HT1080 (cell line): ENCODE measurements at regions not wholly inside any gene's neighbourhood (a gene's known extent, or its start where the extent isn't known, plus 50 kb on each side); places are given as distances from the start of the nearest gene placed in this dataset.

Source experiments
- DNase-seq: peaks from one replicate; pipeline ENCODE4 v3.0.0-alpha.2; 2015; ENCODE audit warnings: low read depth

DNA sequence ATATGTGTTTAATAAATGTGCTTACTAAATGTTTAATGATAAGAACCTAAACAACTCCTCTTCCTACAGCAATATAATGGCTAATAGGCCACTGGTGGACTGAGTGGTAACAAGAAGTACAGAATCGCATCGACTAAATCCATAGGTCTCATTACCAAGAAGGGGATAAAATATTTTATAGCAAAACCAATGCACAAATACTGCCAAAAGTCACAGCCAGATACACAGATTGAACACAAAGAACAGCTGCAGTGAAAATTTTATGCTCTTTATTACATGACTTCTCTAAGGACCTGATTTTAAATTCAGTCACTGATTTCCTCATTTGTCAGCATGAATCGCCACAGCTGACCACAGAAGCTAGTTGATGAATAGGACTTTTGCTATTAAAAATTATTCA is 285.4 kb downstream of the DHX15 start:
- no peak for DNase-seq

DNA sequence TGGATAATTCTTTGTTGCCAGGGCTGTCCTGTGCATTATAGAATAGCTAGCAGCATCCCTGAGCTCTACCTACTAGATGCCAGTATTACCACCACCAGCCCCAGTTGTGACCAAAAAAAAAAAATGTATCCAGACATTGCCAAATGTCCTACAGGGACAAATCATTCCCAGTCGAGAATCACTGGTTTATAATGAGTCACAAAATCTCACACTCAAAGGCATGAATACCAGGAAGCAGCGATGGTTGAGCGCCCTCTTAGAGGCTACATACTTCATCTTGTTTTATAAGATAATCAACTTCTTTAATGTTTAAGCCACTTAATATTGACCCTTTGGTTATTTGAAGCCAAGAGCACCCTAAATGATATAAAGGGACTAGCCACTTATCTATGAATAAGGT is 297.3 kb downstream of the DHX15 start:
- peak; percentile 3 for DNase-seq

DNA sequence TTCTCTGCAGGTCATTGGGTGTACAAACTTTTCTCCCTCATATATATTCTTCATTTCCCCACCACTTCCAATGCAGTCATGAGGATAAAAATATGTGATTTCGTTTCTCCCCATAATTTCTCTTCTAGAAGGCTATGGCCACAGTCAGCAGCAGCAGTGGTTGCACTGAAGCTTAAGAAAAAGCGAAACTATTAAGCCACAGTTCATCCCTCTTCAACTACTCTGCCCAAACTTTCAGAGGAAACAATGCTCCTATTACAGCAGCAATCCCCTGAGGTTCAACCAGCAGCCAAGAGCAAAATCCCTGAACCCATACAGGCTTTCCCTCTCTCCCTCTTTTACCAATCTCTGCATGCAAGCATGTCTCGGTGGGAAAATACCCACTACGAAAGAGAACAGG is 298.6 kb downstream of the DHX15 start:
- no peak for DNase-seq

DNA sequence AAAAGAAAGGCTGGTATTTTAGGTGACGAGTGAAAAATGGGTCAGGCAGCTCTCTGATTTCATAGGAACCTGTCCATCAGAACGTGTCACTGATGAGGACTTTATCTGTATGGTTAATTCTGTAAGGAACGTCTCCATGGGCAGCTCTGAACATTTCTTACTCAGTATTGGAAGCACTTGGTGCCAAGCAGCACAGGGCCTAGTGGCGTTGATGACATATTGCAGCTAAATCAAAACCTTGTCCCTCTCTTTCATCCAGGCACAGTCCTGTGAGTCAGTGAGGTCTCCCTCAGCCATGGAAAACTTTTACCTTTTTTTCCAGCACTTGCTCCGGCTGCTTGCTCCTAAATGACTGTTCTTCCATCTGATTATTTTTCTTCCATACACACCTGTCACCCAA is 301.9 kb downstream of the DHX15 start:
- no peak for DNase-seq

DNA sequence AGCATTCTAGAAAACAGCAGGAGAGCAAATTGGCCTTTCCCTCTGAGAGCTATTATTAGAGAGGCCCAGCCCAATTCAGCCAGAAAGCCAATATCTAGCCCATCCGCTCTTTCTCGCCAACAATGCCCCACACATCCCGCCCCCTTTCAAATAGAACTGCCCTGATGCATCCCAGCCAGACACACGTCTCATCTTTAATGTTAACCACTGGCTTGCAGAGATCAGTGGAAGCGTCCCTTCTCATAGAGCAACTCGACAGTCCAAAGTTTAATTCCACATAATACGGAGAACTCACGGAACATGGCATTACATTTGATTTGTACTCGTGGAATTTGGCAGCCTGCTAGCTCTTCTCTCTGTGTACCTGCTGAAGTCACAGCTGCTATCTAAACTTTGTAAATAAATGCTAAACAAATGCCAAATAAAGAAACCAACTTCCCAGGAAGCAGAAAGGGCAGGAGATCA is 304.4 kb downstream of the DHX15 start:
- no peak for DNase-seq

DNA sequence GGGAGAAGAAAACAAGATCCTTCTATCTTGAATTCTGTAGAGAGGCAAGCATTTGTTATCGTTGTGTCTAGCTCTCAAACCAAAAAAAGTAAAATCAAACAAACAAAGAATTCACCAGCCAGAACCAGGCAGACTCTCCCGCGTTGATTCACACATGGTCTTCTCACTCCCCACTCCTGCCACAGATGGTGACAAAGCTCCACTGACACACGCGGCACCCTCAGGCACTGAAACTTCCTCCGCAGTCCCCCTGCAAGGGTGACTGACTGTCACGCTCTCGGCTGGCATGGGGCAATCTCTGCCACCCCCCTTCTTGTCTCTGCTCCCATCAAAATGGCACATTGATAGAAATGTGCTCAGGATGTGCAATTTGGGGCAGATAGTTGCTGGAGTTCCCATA is 304.9 kb downstream of the DHX15 start:
- no peak for DNase-seq

DNA sequence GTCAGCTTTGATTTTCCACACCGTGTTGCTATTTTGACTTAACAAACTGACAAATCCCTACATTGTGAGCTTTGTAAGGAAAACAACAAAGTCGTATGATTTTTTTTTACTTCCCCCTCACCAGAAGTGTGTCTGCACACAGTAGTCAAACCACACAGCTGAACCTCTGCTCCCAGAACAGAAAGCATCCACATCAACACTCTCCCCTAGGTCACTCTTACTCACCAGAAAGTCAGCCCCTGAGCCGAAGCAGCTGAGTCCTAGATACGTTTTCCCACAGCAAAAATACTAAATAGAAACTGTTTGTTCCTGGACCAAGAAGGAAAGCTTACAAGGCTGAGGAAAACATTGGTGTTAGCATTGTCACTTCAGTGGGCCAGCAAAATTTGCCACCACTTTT is 305.7 kb downstream of the DHX15 start:
- DNase-seq: peak; percentile 24

DNA sequence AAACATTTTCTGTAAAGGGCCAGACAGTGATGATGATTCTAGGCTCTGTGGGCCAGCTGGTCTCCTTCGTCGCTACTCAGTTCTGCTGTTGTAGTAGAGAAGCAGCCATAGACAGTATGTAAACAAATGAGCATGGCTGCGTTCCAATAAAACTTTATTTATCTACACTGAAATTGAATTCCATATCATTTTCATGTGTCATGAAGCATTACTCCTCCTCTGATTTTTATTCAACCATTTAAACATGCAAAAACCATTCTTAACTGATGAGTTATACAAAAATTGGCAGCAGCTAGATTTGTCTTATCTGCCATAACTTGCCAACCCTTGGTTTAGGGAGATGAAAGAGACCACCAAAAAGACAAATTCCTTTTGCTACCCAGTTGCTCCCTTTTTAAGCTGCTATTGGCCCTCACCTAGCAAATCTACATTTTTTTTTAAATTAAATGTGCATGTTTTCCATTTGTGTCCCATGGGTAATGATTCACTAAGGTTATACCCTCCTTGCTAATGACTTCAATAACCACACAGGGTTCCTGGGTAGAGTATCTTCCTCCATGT is 309.9 kb downstream of the DHX15 start:
- no peak for DNase-seq

DNA sequence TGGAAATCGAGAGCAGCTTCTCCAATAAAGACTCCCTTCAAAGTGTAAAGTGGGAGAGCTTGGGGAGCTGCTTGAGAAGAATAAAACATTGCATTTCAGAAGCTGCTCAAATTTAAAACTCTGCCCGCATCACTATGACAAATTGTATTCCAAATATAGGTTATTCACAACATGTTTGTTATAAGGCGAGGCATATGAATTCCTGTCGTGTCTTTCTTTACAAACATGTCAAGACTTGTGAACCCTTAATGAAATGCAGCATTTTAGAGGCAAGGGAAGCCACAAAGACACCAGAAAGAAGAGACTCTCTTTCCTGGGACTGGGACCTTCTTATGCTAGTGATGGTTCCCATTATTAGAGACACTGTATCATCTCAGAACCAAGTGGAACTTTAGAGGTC is 311.2 kb downstream of the DHX15 start:
- no peak for DNase-seq

DNA sequence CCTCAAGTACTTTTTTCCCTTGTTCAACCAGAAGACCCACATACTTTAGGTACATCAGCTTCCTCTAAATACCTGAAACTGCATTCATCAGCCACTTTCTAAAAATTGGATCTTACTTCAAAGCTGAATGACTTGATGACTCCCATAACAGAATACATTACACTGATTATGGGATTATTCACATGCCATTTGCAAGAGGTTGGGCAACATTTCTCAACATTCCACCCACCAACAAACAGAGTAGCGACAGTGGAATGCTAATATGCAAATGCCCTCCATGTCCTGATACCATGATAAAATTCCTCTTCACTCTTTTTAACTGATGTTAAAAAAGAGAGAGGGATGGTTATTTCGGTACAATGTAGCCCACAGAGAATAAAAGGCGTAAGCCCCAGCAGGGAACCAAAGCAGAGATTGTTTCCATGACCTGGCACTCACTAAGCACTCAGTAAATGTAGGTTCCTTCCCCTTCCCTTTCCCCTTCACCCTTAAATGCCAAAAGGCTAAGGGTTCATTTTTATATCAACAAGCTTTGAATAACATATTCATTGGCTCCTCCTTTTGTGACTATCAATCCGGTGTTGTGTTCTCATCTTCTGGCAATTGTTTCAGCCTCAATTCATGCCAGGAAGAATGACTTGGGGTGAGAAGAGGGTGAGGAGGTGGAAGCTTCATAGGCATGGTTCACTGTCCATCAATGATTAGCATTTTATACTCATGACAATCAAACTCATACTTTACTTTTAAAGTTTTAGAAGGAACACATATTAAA is 317.2 kb downstream of the DHX15 start:
- peak; percentile 11 for DNase-seq

DNA sequence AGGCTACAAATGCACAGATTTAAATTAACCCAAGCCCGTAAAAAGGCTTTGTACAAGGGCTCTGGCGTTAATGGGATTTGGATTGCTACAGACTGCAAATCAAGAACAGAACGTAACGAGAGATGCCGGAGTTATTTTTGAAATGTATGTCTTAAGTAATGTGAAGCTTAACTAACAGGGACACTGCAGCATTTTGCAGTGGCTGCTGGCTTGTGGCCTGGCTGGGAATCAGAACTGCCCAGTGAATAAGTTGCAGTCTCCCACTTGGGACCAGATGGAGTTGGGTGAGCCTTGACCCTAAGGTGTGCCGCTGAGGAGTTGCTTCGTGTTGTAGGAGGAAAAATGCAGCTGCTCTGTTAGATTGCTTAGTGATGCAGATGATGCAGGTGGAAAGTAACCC is 318.4 kb downstream of the DHX15 start:
- DNase-seq: no peak

DNA sequence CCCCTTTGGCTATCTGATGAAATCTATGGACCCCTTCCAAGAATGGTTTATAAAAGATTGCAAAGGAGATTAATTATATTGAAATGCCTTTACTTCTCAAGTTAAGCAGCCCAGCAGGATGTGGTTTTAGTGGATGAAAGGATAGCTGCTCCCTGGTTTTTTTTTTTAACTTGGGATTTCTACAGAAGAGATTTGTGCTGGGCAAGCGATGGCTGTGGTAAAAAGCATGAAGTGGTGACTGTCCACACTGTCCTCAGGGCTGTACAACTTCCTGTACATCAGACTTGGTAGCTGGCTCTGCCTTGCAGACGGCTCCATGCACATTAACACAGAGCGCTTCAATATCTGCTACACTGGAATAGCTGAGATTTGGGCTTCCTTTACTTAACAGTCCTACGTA is 321.7 kb downstream of the DHX15 start:
- peak; percentile 76 for DNase-seq

DNA sequence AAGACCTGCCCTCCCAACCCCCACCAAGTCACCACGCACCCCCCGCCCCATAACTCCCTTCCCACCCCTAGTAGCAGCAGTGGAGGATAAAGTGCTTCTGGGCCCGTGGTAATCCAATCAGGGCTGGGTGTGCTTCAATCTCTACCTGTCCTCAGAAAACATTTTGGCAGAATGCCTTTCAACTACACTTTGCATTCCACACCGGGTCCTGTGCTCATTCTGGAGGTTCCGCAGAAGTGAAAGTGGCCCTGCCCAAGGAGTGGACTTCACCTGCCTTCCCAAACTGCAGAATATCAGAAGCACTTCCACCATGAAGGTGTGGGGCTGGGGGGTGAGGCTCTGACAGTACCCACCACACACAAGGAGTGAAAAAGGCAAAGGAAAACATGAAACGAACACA is 322.3 kb downstream of the DHX15 start:
- DNase-seq: no peak

DNA sequence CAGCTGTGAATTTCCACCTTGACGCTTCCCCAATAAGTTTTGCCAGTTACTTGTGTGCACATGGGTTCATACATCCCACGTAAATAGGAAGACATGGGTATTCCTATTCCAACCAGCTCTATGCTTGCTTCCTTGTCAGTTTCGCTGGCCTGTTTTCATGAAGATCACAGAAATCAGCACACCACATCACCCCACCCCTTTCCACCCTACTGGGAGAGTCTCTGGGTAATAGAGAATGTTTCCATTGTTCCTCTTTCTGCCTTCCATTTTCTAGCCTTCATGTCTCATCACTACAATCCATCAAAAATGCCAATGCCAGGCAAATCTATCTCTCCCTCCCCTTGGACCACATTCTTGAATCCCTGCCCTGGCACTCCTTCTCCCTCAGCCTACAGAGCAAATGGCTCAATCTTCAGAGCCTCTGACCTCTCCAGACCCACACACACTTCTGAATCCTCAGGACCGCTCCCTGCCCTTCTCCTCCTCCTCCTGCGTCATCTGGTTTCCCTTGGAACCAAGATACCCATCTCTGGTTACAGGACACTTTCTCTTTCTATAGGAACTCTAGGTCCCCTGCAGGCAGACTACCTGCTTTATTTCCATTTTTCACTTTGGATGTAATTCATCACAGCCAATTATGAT is 323.3 kb downstream of the DHX15 start:
- peak; percentile 36 for DNase-seq

DNA sequence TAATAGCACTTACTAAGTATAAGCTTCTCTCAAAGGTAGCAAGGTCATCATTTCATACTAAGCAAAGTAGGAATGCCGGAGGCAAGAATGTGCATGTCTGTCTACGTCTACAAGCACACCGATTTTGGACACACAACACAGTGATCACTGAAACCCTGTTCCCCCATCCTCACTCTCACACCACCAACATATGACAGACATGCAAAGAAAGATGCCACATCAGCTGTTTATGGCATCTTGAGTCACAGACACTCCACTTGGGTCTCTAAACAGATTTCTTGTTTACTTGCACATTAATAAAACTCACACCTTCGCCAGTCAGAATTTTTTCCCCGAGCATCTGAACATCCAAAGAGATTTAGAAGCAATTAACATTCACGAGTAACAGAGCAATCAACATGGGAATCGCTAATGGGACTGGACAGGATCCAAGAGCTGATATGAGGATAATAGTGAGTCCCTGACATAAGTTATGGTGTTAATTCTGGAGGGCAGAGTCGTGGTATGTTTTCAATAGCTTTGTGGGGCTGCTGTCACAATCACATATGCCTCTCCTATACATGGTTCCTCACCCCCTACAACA is 324.1 kb downstream of the DHX15 start:
- DNase-seq: no peak

DNA sequence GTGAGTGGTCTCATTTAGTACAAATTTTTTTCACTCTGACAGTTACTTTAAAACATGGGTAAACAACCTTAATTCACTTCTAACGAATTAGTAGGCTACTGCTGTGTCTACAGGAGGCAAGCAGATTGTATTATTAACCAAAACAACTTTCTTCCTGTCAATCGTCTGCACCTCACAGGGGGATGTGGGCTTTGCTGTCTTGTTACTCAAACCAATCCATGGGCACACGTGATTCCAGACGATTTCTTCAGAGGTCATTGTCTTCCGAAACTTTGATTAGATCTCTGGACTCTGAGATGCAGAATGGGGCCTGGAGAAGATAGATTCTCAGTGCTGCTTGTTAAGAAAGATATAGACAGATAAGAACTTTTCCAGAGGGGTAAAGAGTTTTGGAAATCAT is 327.8 kb downstream of the DHX15 start:
- no peak for DNase-seq

DNA sequence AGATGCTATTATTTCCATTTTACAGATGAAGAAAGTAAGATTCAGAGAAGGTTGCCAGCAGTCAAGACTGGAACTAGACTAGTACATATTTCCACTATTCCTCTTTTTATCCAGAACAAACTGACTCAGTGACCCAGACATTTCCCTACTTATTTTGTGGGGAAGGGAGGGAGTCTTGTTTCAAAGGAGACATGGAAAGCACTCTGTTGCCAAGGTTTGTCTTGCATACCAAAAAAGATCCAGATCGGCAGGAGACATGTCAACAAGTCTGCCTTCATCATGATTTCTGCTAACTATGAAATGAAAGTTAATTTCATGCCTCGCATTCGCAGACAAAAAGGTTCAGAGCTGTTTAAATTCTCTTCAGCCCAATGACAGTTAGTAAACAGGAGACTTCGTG is 328.3 kb downstream of the DHX15 start:
- no peak for DNase-seq

DNA sequence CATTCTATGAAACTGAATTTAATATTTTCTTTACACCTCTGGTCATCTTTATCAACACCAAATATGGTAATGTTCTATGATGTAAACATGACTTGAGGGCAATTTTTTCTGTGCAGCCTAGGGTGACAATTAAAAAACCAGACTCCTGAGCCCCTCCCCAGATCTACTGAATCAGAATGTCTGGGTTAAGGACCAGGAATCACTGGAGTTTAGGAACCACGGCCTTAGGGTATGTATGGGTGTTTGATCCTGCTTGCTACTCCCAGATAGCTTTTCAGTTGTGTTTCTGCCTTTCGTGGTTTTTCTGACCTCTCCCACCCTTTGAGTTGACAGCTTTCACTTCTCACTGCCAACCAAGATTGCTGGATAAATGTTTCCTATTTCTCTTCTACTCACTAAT is 332.2 kb downstream of the DHX15 start:
- DNase-seq: no peak

DNA sequence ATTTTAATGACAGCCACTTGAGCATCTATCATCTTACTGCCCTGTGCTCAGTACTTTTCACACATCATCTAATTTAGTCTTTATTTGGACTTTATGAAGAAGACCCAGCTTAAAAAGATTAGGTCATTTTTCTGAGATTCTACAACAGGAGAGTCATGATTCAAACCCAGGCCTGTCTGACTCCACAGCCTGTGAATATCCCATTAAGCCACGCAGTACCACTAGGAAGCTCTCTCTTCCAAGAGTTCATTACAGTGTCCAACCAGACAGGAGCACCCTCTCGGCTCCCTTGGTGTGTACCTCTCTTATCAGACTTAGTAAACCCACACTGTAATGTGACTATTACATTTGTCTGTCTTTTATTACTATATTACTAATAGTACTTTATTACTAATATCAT is 332.8 kb downstream of the DHX15 start:
- DNase-seq: no peak

DNA sequence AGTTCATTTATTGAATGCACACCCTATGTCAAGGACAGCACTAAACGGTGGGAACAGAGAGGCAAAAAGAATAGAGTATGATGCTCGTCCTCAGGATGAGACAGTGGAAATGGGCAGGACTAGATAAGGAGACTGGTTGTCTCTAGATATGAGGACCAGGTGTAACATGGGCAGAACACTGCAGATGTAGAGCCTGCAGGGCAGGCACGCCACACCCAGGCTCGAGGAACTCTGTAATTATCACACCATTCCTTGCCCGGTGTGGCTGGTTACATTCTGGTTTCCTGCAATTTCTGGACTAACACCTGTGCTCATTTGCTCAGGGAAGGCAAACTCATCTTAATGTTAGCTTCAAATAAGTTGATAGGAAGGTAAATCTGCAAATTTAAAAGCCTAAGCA is 334.4 kb downstream of the DHX15 start:
- no peak for DNase-seq

DNA sequence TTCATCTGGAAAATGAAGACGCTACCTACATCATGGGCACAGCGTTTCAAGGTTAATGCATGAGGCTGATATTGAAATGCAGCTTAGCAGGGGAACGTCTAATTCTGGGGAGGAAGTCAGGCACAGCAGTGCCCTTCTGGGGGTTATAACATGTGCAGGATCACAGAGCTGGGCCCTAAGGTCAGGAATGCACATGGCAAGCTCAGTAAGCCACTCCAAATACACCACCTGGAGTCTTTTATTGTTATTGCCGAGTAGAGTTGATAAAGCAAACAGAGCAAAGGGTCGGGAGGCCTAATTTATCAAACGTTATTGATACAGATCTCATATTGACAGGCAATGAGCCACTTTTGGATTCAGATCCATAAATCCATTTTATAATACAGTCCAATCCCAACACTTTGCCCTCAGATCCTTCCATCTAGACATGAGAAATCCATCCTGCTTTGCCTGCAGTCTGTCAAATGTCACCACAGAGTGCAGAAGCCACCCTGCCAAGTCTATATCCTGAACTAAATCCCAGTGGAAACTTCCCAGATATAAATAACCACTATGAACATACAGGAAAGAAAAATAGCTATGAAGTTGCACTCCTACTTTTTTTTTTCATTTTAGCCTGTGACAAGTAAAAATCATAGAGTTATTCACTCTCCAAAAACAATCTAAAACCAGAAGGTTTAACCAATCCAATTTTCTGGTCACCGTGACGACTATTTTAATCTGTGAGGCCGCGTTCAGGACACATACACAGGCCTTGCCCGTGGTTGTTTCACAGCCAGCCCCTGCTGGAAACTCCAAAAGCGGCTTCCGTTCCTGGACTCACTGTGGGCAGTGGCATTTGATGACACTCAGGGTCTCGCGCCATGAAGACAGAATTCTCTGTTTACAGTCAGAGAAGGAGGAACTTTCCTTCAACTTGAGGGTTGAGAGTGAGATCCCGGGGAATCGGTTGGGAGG is 335.4 kb downstream of the DHX15 start:
- no peak for DNase-seq

DNA sequence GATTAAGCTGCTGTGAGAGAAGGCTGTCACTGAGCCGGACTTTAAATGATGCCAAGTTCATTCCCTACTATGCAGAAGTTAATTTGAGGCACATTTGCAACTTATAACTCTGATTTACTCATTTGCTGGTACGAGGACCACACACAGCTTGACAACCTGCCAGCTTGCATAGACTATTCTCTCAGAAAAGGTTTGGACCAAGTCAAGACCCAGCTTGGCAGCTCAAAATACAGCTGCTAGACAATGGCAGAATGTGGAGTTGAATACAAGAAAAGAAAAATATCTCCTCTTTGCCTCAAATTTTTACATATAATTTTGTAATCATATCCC is 338.9 kb downstream of the DHX15 start:
- DNase-seq: no peak
